ENCODE measurements at regions not wholly inside any gene's neighbourhood (a gene's known extent, or its start where the extent isn't known, plus 50 kb on each side); places are given as distances from the start of the nearest gene placed in this dataset.

GRCh38 chr17:53919356-53919755 is 96.6 kb downstream of the KIF2B start (continued):
- TF ChIP-seq POU5F1 (IDR thresholded peaks at IDR 0.05; ENCODE audit: low read depth, low read length): no peak
- TF ChIP-seq JUND (IDR thresholded peaks at IDR 0.05; ENCODE audit: low read length): no peak
- no peak for TF ChIP-seq RNF2 (IDR thresholded peaks at IDR 0.05; ENCODE audit: borderline replicate concordance, low read depth, low read length, missing control alignments, poor library complexity, severe bottlenecking)
- no peak for TF ChIP-seq RFX5 (IDR thresholded peaks at IDR 0.05; ENCODE audit: borderline replicate concordance, low read depth, low read length)
- no peak for TF ChIP-seq ASH2L (IDR thresholded peaks at IDR 0.05; ENCODE audit: low read length)
